ENCODE measurements at regions not wholly inside any gene's neighbourhood (a gene's known extent, or its start where the extent isn't known, plus 50 kb on each side); places are given as distances from the start of the nearest gene placed in this dataset.

GRCh38 chr10:110355141-110355831, 50.6 kb upstream of the SMNDC1 start:
- DNase-seq (ENCODE audit: low read depth) = no peak

GRCh38 chr10:110355922-110356627, 51.4 kb upstream of the SMNDC1 start:
- H3K4me3 ChIP-seq (ENCODE audit: low read length) = no peak overlapping the region
- no peak for TF ChIP-seq CTCF (conservative IDR thresholded peaks at IDR 0.05; ENCODE audit: low read length)
- DNase-seq (ENCODE audit: low read depth) = no peak

More at GRCh38 chr10:110355141-110355831, 50.6 kb upstream of the SMNDC1 start:
- TF ChIP-seq CTCF (conservative IDR thresholded peaks at IDR 0.05; ENCODE audit: low read length) = no peak
- no peak overlapping the region for H3K4me3 ChIP-seq (ENCODE audit: low read length)

GRCh38 chr10:110356628-110357245, 52.0 kb upstream of the SMNDC1 start:
- no peak for TF ChIP-seq CTCF (conservative IDR thresholded peaks at IDR 0.05; ENCODE audit: low read length)
- DNase-seq (ENCODE audit: low read depth) = no peak
- H3K4me3 ChIP-seq (ENCODE audit: low read length) = no peak overlapping the region

- TF ChIP-seq CTCF (conservative IDR thresholded peaks at IDR 0.05; ENCODE audit: low read length) = no peak
- no peak overlapping the region for H3K4me3 ChIP-seq (ENCODE audit: low read length)
- peak; percentile 97 for DNase-seq (ENCODE audit: low read depth)
These were observed 52.6 kb upstream of the SMNDC1 start for GRCh38 chr10:110357252-110357780.

- H3K4me3 ChIP-seq (ENCODE audit: low read length) = no peak overlapping the region
- TF ChIP-seq CTCF (conservative IDR thresholded peaks at IDR 0.05; ENCODE audit: low read length) = no peak
- no peak for DNase-seq (ENCODE audit: low read depth)
These were observed 53.2 kb upstream of the SMNDC1 start for GRCh38 chr10:110357871-110358270.

- H3K4me3 ChIP-seq (ENCODE audit: low read length) = no peak overlapping the region
- no peak for TF ChIP-seq CTCF (conservative IDR thresholded peaks at IDR 0.05; ENCODE audit: low read length)
These were observed 53.6 kb upstream of the SMNDC1 start for GRCh38 chr10:110358278-110358677.

More at GRCh38 chr10:110358278-110358677, 53.6 kb upstream of the SMNDC1 start:
- DNase-seq (ENCODE audit: low read depth) = no peak
